ENCODE measurements at regions not wholly inside any gene's neighbourhood (a gene's known extent, or its start where the extent isn't known, plus 50 kb on each side); places are given as distances from the start of the nearest gene placed in this dataset.

DNA sequence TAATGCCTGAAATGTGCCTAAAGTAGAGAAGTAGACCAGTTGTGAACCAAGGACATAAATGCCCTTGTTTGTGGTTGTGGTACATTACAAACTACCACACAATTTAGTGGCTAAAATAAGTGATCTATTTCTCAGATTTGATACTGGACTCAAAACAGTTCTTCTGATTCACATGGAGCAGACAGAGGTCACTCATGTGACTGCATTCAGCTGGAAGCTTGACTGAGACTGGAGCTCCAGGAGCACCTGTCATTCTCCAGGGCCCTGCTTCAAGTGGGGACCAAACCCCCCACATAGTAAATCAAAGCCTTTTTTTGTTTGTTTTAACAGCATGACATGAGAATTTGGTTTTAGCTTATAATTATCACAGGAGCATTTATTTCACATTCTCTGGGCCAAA lies 301.2 kb downstream of the OXSM start:
- H3K79me2 ChIP-seq (ENCODE audit: control insufficient read depth in 1 of 2, insufficient read depth in 2 of 2, low read length in 2 of 2) = no peaks in the 10 kb centered on the region
- no peak overlapping the region for H3K23ac ChIP-seq (ENCODE audit: insufficient read length)
- no peak overlapping the region for H2AK5ac ChIP-seq (ENCODE audit: low read depth, low read length)
- ChIA-PET POLR2A (ENCODE audit: partially characterized antibody) (no interaction called here), CTCF (ENCODE audit: partially characterized antibody) (interaction anchor here (1.7 kb wide), 1 partner anchor 27 kb away, joined by 3 read pairs; no protein-coding TSS in a partner anchor)
- no peak overlapping the region for H2BK5ac ChIP-seq (ENCODE audit: low read depth, low read length)
- no peak overlapping the region for H3K27ac ChIP-seq (ENCODE audit: low read depth, low read length)
- H3K27me3 ChIP-seq (replicated peaks in 1 of 4; ENCODE audit: control insufficient read depth in 3 of 4, extremely low read depth in 1 of 4, insufficient read depth in 3 of 4, low read length in 3 of 4) = no peaks in the 10 kb centered on the region
- TF ChIP-seq CBX8 (IDR thresholded peaks at IDR 0.05; ENCODE audit: borderline replicate concordance, low read depth, low read length) (no peak), EP300 (IDR thresholded peaks at IDR 0.05; ENCODE audit: borderline replicate concordance in 1 of 2, low read depth in 2 of 2, low read length in 2 of 2) (no peak), EZH2 (IDR thresholded peaks at IDR 0.05; ENCODE audit: low read depth, low read length, severe bottlenecking) (no peak), TBP (IDR thresholded peaks at IDR 0.05; ENCODE audit: low read depth, low read length) (no peak), CEBPB (IDR thresholded peaks at IDR 0.05; ENCODE audit: low read depth, low read length) (no peak), RAD21 (IDR thresholded peaks at IDR 0.05 in 1 of 2, conservative IDR thresholded peaks at IDR 0.05 in 1 of 2; ENCODE audit: low read depth in 2 of 2, low read length in 2 of 2) (no peak), JUND (IDR thresholded peaks at IDR 0.05; ENCODE audit: low read length) (no peak), CREB1 (IDR thresholded peaks at IDR 0.05) (no peak), HDAC6 (IDR thresholded peaks at IDR 0.05; ENCODE audit: low read depth, low read length) (no peak), KDM5A (IDR thresholded peaks at IDR 0.05; ENCODE audit: low read length) (no peak), EGR1 (IDR thresholded peaks at IDR 0.05; ENCODE audit: borderline replicate concordance, low read depth, low read length) (no peak), POU5F1 (IDR thresholded peaks at IDR 0.05; ENCODE audit: low read depth, low read length) (no peak), HDAC2 (IDR thresholded peaks at IDR 0.05; ENCODE audit: borderline replicate concordance in 1 of 2, low read depth in 2 of 2, low read length in 2 of 2) (no peak)
- TF ChIP-seq, protein P1, sequence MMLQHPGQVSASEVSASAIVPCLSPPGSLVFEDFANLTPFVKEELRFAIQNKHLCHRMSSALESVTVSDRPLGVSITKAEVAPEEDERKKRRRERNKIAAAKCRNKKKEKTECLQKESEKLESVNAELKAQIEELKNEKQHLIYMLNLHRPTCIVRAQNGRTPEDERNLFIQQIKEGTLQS (IDR thresholded peaks at IDR 0.05; ENCODE audit: insufficient read depth, low read depth, low read length) = no peak
- H3K4me2 ChIP-seq (ENCODE audit: insufficient read depth in 1 of 2, low read depth in 2 of 2, low read length in 2 of 2) = no peak overlapping the region
- no peak overlapping the region for H4K8ac ChIP-seq (ENCODE audit: extremely low read depth, insufficient read depth, low read length)
- no peaks in the 10 kb centered on the region for H3K79me1 ChIP-seq (ENCODE audit: low read depth, low read length)
- no peak overlapping the region for H3K4me3 ChIP-seq (ENCODE audit: extremely low read depth in 1 of 4, insufficient read depth in 2 of 4, low read depth in 3 of 4, low read length in 4 of 4)
- H2AFZ ChIP-seq (ENCODE audit: low read length) = no peak overlapping the region
- H3K4ac ChIP-seq (replicated peaks; ENCODE audit: insufficient read length, low read depth, low read length) = no peak overlapping the region
- H3K23me2 ChIP-seq (ENCODE audit: low read depth, low read length) = no peaks in the 10 kb centered on the region
- FAIRE-seq (no peak), DNase-seq (ENCODE audit: low read depth in 1 of 2, low spot score in 2 of 2) (no peak)
- H3K56ac ChIP-seq (replicated peaks; ENCODE audit: insufficient read length, low read depth, low read length) = no peak overlapping the region
- no peaks in the 10 kb centered on the region; a peak in 1 of 8 replicates for H3K36me3 ChIP-seq (ENCODE audit: control insufficient read depth in 2 of 4, insufficient read depth in 4 of 4, low read length in 3 of 4)
- no peak overlapping the region for H2BK120ac ChIP-seq (replicated peaks; ENCODE audit: low read depth, low read length)
- H2BK15ac ChIP-seq (ENCODE audit: low read length) = no peak overlapping the region
- H4K20me1 ChIP-seq (replicated peaks in 1 of 2; ENCODE audit: control insufficient read depth in 1 of 2, insufficient read depth in 2 of 2, low read length in 2 of 2) = no peaks in the 10 kb centered on the region
- no peak overlapping the region for H4K91ac ChIP-seq (replicated peaks; ENCODE audit: insufficient read length, low read length)
- H3K4me1 ChIP-seq (replicated peaks in 1 of 4; ENCODE audit: control insufficient read depth in 3 of 4, insufficient read depth in 4 of 4, low read length in 3 of 4) = no peaks in the 10 kb centered on the region
- H3K18ac ChIP-seq (ENCODE audit: extremely low read depth, low read length) = no peak overlapping the region
- H3K9ac ChIP-seq (replicated peaks in 1 of 4; ENCODE audit: extremely low read depth in 1 of 4, low read depth in 3 of 4, low read length in 3 of 4) = no peak overlapping the region
- H2BK12ac ChIP-seq (ENCODE audit: low read depth, low read length) = no peak overlapping the region
- H3K9me3 ChIP-seq (ENCODE audit: insufficient read depth in 2 of 2, low read depth in 1 of 2, low read length in 1 of 2) = peaks cover 20 to 22% of the 10 kb centered on the region in 2 experiments
- H4K5ac ChIP-seq (ENCODE audit: insufficient read length, low read depth, low read length) = no peak overlapping the region
- H3K14ac ChIP-seq (ENCODE audit: insufficient read length) = no peak overlapping the region
- no peak overlapping the region for H2BK20ac ChIP-seq (ENCODE audit: low read length)
